ENCODE measurements at regions not wholly inside any gene's neighbourhood (a gene's known extent, or its start where the extent isn't known, plus 50 kb on each side); places are given as distances from the start of the nearest gene placed in this dataset.

DNA sequence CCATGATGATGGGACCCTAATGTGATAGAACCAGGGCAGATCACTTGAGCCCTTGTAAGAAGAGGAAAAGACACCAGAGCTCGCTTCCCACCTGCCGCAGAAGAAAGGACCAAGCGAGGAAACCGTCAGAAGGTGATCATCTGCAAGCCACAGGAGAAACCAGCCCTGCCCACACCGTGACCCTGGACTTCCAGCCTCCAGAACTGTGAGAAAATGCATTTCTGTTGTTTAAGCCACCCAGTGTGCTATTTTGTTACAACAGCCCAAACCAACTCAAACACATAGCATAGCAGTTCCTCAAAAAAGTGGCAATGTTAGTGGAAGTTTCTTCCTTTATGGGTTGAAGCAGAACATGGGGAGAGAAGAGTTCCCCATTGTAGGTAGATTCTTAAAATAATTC, 107.9 kb upstream of the BCL2L14 start:
- no peaks in the 10 kb centered on the region for H3K9me3 ChIP-seq (ENCODE audit: control insufficient read depth in 1 of 2, low read length in 2 of 2)
- no peaks in the 10 kb centered on the region for H3K36me3 ChIP-seq (ENCODE audit: control insufficient read depth in 1 of 2, insufficient read depth in 2 of 2, low read length in 2 of 2)
- no peak overlapping the region for H3K27ac ChIP-seq (ENCODE audit: low read depth, low read length)
- no peak overlapping the region for H3K4me3 ChIP-seq (ENCODE audit: low read depth in 1 of 2, low read length in 2 of 2)
- H3K9ac ChIP-seq (ENCODE audit: low read depth in 1 of 2, low read length in 2 of 2), result no peak overlapping the region
- no peaks in the 10 kb centered on the region for H3K4me1 ChIP-seq (ENCODE audit: control insufficient read depth in 1 of 2, insufficient read depth in 2 of 2, low read length in 2 of 2)
- H3K27me3 ChIP-seq (ENCODE audit: control insufficient read depth in 1 of 2, insufficient read depth in 2 of 2, low read length in 2 of 2), result no peaks in the 10 kb centered on the region

DNA sequence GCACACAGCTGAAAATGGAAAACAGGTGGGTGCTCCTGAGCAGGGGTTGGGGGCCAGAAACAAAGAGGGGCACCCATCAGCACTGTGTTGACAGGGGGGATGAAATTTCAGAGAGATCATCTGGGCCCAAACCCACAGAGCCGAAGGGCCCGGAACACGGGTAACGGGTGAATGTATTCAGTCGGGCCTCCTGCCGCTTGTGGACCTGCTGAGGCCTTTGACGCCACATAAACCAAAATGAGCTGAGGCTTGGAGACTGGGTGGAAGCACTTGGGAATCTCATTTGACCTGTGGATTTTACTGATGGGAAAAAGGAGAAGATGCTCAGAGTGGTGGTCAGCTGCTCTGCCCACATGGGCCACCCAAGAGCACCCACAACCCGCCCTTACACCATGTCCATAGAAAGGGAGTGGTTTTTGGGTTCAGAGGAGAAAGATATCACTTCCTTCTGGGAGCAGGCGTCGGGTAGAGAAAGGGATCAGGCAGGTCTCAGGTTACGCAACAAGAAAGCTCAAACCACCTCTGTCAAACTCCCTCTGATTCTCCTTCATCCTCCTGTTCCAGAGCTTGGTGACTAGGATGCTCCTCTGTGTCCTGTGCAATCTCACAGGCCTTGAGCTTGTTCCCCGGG, 106.8 kb upstream of the BCL2L14 start:
- Histone ChIP-seq H3K36me3 (ENCODE audit: control insufficient read depth in 1 of 2, insufficient read depth in 2 of 2, low read length in 2 of 2) (no peaks in the 10 kb centered on the region), H3K9ac (ENCODE audit: low read depth in 1 of 2, low read length in 2 of 2) (no peak overlapping the region), H3K4me3 (ENCODE audit: low read depth in 1 of 2, low read length in 2 of 2) (no peak overlapping the region), H3K9me3 (ENCODE audit: control insufficient read depth in 1 of 2, low read length in 2 of 2) (no peaks in the 10 kb centered on the region), H3K4me1 (ENCODE audit: control insufficient read depth in 1 of 2, insufficient read depth in 2 of 2, low read length in 2 of 2) (no peaks in the 10 kb centered on the region), H3K27ac (ENCODE audit: low read depth, low read length) (no peak overlapping the region), H3K27me3 (ENCODE audit: control insufficient read depth in 1 of 2, insufficient read depth in 2 of 2, low read length in 2 of 2) (no peaks in the 10 kb centered on the region)

DNA sequence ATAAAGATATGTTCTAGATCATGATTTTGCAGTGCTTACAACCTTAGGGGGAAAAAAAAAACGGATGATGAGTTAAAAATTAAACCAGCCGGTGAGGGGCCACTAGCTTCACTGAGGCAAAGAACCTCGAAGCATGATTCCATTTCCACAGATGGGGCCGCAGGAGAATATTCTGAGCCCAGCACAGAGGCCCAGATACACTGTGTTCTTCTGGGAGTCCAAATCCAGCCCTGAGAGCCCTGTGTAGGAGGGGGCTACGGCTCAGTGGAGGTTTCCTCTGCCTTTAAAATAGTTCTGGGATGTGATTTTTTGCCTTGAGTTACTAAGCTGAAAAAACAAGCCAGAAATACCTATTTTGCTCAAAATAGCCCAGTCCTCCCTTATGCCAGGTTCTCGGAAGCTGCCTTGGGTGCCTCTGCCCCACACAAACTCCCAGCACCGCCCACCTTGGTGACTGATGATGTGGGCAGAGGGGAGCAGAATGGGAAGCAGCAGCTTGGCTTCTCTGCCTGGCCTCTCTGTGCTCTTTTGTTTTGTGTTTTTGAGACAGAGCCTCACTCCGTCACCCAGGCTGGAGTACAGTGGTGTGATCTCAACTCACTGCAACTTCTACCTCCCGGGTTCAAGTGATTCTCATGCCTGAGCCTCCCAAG, 105.4 kb upstream of the BCL2L14 start:
- no peaks in the 10 kb centered on the region for H3K9me3 ChIP-seq (ENCODE audit: control insufficient read depth in 1 of 2, low read length in 2 of 2)
- no peaks in the 10 kb centered on the region for H3K4me1 ChIP-seq (ENCODE audit: control insufficient read depth in 1 of 2, insufficient read depth in 2 of 2, low read length in 2 of 2)
- no peaks in the 10 kb centered on the region for H3K27me3 ChIP-seq (ENCODE audit: control insufficient read depth in 1 of 2, insufficient read depth in 2 of 2, low read length in 2 of 2)
- H3K9ac ChIP-seq (ENCODE audit: low read depth in 1 of 2, low read length in 2 of 2), result no peak overlapping the region
- no peak overlapping the region for H3K4me3 ChIP-seq (ENCODE audit: low read depth in 1 of 2, low read length in 2 of 2)
- no peak overlapping the region for H3K27ac ChIP-seq (ENCODE audit: low read depth, low read length)
- H3K36me3 ChIP-seq (ENCODE audit: control insufficient read depth in 1 of 2, insufficient read depth in 2 of 2, low read length in 2 of 2), result no peaks in the 10 kb centered on the region

DNA sequence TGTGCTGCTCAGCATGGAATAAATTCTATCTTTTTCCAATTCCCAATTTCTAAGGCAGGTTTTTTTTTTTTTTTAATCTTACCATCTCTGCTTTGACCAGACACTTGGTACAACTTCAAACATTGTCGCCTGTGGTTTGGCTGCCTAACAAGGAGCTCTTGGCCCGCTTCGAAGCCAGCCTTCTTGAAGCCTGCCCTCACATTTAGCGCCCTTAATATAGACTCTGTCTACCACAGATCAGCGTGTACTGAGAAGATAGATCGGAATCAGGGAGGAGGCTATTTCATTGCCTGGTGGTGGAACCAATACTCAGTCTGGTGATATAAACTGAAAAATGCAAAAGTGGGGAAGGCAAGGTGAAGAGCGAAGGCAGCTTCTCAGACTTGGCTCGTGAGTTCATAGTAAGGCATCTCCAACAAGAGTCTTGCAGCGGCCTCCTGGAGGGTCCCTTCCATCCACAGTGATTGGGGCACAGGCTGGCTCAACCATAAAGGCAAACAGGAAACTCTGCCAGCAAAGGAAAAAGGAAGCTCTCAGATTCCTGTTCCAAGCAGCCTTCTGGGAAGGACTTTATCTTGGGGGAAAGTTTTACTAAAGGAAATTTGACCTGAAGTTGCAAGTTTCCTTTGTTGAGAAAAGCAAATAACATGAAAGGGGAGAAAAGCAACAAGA, 103.2 kb upstream of the BCL2L14 start:
- Histone ChIP-seq H3K9me3 (ENCODE audit: control insufficient read depth in 1 of 2, low read length in 2 of 2) (no peaks in the 10 kb centered on the region), H3K4me3 (ENCODE audit: low read depth in 1 of 2, low read length in 2 of 2) (no peak overlapping the region), H3K36me3 (ENCODE audit: control insufficient read depth in 1 of 2, insufficient read depth in 2 of 2, low read length in 2 of 2) (no peaks in the 10 kb centered on the region), H3K9ac (ENCODE audit: low read depth in 1 of 2, low read length in 2 of 2) (no peak overlapping the region), H3K27me3 (ENCODE audit: control insufficient read depth in 1 of 2, insufficient read depth in 2 of 2, low read length in 2 of 2) (no peaks in the 10 kb centered on the region), H3K4me1 (ENCODE audit: control insufficient read depth in 1 of 2, insufficient read depth in 2 of 2, low read length in 2 of 2) (no peaks in the 10 kb centered on the region), H3K27ac (ENCODE audit: low read depth, low read length) (no peak overlapping the region)

DNA sequence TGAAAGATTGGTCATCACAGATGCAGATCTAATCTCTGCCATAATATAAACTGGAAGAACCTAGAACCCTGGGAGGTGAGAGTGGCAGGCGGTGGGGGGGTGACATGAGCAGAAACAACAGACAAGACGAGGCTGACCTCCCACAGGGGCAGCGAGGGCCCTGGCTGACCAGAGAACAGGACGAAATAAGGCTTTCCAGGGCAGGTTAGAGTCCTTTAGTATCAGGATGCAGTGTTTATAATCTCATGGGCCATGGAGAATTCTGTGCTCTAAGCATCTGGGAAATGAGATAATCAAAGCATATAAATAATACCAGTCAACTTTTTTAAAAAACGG, 102.7 kb upstream of the BCL2L14 start:
- Histone ChIP-seq H3K36me3 (ENCODE audit: control insufficient read depth in 1 of 2, insufficient read depth in 2 of 2, low read length in 2 of 2) (no peaks in the 10 kb centered on the region), H3K4me3 (ENCODE audit: low read depth in 1 of 2, low read length in 2 of 2) (no peak overlapping the region), H3K9ac (ENCODE audit: low read depth in 1 of 2, low read length in 2 of 2) (no peak overlapping the region), H3K4me1 (ENCODE audit: control insufficient read depth in 1 of 2, insufficient read depth in 2 of 2, low read length in 2 of 2) (no peaks in the 10 kb centered on the region), H3K27me3 (ENCODE audit: control insufficient read depth in 1 of 2, insufficient read depth in 2 of 2, low read length in 2 of 2) (no peaks in the 10 kb centered on the region), H3K27ac (ENCODE audit: low read depth, low read length) (no peak overlapping the region), H3K9me3 (ENCODE audit: control insufficient read depth in 1 of 2, low read length in 2 of 2) (no peaks in the 10 kb centered on the region)

DNA sequence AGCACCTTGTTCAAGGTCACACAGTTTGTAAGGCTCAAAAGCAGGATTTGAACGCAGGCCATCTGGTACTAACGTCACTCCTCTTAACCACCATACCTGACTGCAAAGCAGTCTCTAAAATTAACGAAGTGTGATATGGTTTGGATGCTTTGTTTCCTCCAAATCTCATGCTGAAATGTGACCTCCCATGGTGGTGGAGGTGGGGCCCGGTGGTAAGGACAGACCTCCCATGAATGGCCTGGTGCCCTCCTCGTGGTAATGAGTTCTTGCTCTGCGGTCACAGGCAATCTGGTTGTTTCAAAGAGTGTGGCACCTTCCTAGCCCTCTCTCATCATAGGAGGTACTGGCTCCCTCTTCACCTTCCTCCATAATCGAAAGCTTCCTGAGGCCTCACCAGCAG, 102.2 kb upstream of the BCL2L14 start:
- Histone ChIP-seq H3K27ac (ENCODE audit: low read depth, low read length) (no peak overlapping the region), H3K9me3 (ENCODE audit: control insufficient read depth in 1 of 2, low read length in 2 of 2) (no peaks in the 10 kb centered on the region), H3K9ac (ENCODE audit: low read depth in 1 of 2, low read length in 2 of 2) (no peak overlapping the region), H3K27me3 (ENCODE audit: control insufficient read depth in 1 of 2, insufficient read depth in 2 of 2, low read length in 2 of 2) (no peaks in the 10 kb centered on the region), H3K36me3 (ENCODE audit: control insufficient read depth in 1 of 2, insufficient read depth in 2 of 2, low read length in 2 of 2) (no peaks in the 10 kb centered on the region), H3K4me1 (ENCODE audit: control insufficient read depth in 1 of 2, insufficient read depth in 2 of 2, low read length in 2 of 2) (no peaks in the 10 kb centered on the region), H3K4me3 (ENCODE audit: low read depth in 1 of 2, low read length in 2 of 2) (no peak overlapping the region)

DNA sequence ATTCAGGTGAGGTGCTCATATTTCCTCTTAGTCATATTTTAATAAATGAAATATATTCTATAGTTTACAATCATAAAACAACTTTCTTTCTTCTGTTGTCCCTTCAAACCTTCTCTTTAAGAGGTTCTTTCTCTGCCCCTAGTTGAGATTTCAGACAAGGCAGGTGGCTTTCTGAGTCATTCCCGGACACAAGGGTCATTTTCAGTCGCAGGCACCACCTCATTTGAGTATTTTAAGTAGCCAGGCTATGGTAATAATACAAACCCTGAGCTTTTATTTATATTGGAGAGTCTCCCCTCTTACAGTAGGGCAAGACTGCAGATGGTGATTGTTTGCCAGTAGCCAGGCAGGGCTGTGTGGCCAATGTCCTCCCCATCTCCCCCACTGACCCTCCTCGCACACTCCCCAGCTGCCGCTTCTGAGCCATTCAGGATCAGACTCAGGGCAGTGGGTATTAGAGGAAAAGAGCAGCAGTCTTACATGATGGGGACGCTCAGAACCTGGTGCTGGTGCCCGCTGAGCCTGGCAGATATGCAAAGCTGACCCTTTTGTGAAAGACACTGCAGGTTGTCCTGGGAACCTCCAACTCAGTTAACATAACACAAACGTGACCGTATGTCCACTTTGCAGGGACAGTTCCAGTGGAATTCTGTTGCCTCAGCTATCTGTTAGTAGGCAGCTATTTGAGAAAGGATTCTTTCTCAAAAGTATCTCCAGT, 101.1 kb upstream of the BCL2L14 start:
- no peak overlapping the region for H3K27ac ChIP-seq (ENCODE audit: low read depth, low read length)
- no peak overlapping the region for H3K9ac ChIP-seq (ENCODE audit: low read depth in 1 of 2, low read length in 2 of 2)
- H3K4me1 ChIP-seq (ENCODE audit: control insufficient read depth in 1 of 2, insufficient read depth in 2 of 2, low read length in 2 of 2), result no peaks in the 10 kb centered on the region

DNA sequence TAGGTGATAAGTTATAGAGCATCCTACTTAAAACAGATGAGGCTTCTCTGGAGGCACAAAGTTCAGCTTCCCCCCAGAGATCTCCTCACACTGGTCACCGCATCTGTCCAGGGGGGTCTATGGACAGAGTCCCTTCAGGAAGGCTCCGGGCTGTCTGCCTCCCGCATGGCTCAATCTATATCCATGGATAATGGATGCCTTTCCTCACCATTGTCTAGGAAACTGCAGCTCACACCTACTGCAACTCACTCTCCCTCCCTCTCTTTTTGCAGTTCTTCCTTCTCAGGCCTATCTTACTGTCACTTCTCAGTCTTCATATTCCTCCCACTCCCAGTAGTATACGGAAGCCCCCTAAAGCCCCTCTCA, 100.6 kb upstream of the BCL2L14 start:
- Histone ChIP-seq H3K27me3 (ENCODE audit: control insufficient read depth in 1 of 2, insufficient read depth in 2 of 2, low read length in 2 of 2) (no peaks in the 10 kb centered on the region), H3K4me3 (ENCODE audit: low read depth in 1 of 2, low read length in 2 of 2) (no peak overlapping the region), H3K9ac (ENCODE audit: low read depth in 1 of 2, low read length in 2 of 2) (no peak overlapping the region), H3K27ac (ENCODE audit: low read depth, low read length) (no peak overlapping the region), H3K36me3 (ENCODE audit: control insufficient read depth in 1 of 2, insufficient read depth in 2 of 2, low read length in 2 of 2) (no peaks in the 10 kb centered on the region), H3K4me1 (ENCODE audit: control insufficient read depth in 1 of 2, insufficient read depth in 2 of 2, low read length in 2 of 2) (no peaks in the 10 kb centered on the region), H3K9me3 (ENCODE audit: control insufficient read depth in 1 of 2, low read length in 2 of 2) (no peaks in the 10 kb centered on the region)

More for the DNA sequence above, 101.1 kb upstream of the BCL2L14 start:
- no peak overlapping the region for H3K4me3 ChIP-seq (ENCODE audit: low read depth in 1 of 2, low read length in 2 of 2)
- no peaks in the 10 kb centered on the region for H3K9me3 ChIP-seq (ENCODE audit: control insufficient read depth in 1 of 2, low read length in 2 of 2)
- no peaks in the 10 kb centered on the region for H3K27me3 ChIP-seq (ENCODE audit: control insufficient read depth in 1 of 2, insufficient read depth in 2 of 2, low read length in 2 of 2)
- no peaks in the 10 kb centered on the region for H3K36me3 ChIP-seq (ENCODE audit: control insufficient read depth in 1 of 2, insufficient read depth in 2 of 2, low read length in 2 of 2)

DNA sequence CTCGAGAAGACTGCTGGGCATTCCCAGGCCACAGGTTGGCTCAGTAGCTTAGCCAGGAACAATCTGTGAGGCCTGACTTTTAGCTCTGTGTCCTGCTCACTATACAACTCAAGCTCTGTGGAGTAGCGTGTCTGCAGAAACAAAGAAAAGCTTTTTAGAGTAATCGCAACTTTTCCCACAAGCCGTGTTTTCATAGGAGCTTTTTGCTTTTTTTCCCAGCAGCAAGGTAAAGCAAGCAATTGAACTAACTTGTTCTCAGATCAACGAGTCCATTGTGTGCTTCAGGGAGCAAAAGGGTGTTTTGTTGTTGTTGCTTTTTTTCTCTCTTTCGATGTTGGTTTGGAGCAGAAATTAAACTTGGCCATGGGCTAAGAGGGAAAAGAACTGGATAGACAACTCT, 97.3 kb upstream of the BCL2L14 start:
- no peak overlapping the region for H3K27ac ChIP-seq (ENCODE audit: low read depth, low read length)
- H3K27me3 ChIP-seq (ENCODE audit: control insufficient read depth in 1 of 2, insufficient read depth in 2 of 2, low read length in 2 of 2), result no peaks in the 10 kb centered on the region
- H3K4me3 ChIP-seq (ENCODE audit: low read depth in 1 of 2, low read length in 2 of 2), result no peak overlapping the region
- no peaks in the 10 kb centered on the region for H3K36me3 ChIP-seq (ENCODE audit: control insufficient read depth in 1 of 2, insufficient read depth in 2 of 2, low read length in 2 of 2)
- H3K9me3 ChIP-seq (ENCODE audit: control insufficient read depth in 1 of 2, low read length in 2 of 2), result no peaks in the 10 kb centered on the region
- H3K9ac ChIP-seq (ENCODE audit: low read depth in 1 of 2, low read length in 2 of 2), result no peak overlapping the region
- no peaks in the 10 kb centered on the region for H3K4me1 ChIP-seq (ENCODE audit: control insufficient read depth in 1 of 2, insufficient read depth in 2 of 2, low read length in 2 of 2)

DNA sequence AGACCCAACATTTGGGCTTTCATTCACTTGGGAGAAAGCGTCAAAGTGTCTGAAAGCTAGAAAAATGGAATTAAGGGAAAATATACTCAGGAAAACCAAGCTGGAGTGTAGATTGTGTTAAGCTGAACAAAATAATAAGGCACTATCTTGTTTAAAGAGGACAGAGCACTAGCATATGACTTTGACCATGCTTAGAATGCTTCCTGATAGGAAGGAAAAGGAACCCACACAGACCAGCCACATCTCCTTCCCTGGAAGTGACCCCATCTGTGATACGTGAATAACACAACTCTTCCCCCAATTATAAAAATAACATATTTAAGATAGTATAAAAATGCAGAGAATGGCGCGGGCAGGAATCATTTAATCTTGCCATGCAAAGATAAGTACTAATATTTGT, 94.7 kb upstream of the BCL2L14 start:
- H3K36me3 ChIP-seq (ENCODE audit: control insufficient read depth in 1 of 2, insufficient read depth in 2 of 2, low read length in 2 of 2), result no peaks in the 10 kb centered on the region
- no peaks in the 10 kb centered on the region for H3K27me3 ChIP-seq (ENCODE audit: control insufficient read depth in 1 of 2, insufficient read depth in 2 of 2, low read length in 2 of 2)
- no peak overlapping the region for H3K4me3 ChIP-seq (ENCODE audit: low read depth in 1 of 2, low read length in 2 of 2)
- no peaks in the 10 kb centered on the region for H3K9me3 ChIP-seq (ENCODE audit: control insufficient read depth in 1 of 2, low read length in 2 of 2)
- no peak overlapping the region for H3K9ac ChIP-seq (ENCODE audit: low read depth in 1 of 2, low read length in 2 of 2)
- H3K4me1 ChIP-seq (ENCODE audit: control insufficient read depth in 1 of 2, insufficient read depth in 2 of 2, low read length in 2 of 2), result no peaks in the 10 kb centered on the region
- no peak overlapping the region for H3K27ac ChIP-seq (ENCODE audit: low read depth, low read length)
